Mucosa of stomach (tissue), 1 donor: ENCODE measurements at regions not wholly inside any gene's neighbourhood (a gene's known extent, or its start where the extent isn't known, plus 50 kb on each side); places are given as distances from the start of the nearest gene placed in this dataset.
"Not testable (repeated sequence)": the region's sequence is repeated elsewhere in the genome, so short reads cannot be mapped to it uniquely, and the experiment has no call there.

Source experiments
- H3K27me3 ChIP-seq: one replicate; pipeline ENCODE4 v1.7.0; 2013; ENCODE audit warnings: mild to moderate bottlenecking, low read length; ENCODE audit not compliant: control insufficient read depth, insufficient read depth
- H3K36me3 ChIP-seq: one replicate; pipeline ENCODE4 v1.7.0; 2013; ENCODE audit warnings: low read length; ENCODE audit not compliant: control insufficient read depth, insufficient read depth
- H3K4me1 ChIP-seq: one replicate; pipeline ENCODE4 v1.7.0; 2013; ENCODE audit warnings: mild to moderate bottlenecking, low read length; ENCODE audit not compliant: control insufficient read depth, insufficient read depth
- H3K4me3 ChIP-seq: one replicate; pipeline ENCODE4 v1.7.0; 2013; ENCODE audit warnings: low read length
- H3K9ac ChIP-seq: one replicate; pipeline ENCODE4 v1.7.0; 2013; ENCODE audit warnings: mild to moderate bottlenecking, low read length, moderate library complexity
- H3K9me3 ChIP-seq: one replicate; pipeline ENCODE4 v1.7.0; 2013; ENCODE audit warnings: mild to moderate bottlenecking, low read length, moderate library complexity; ENCODE audit not compliant: control insufficient read depth
- donor health status: Pancreatic carcinoma.

GRCh38 chr11:21948876-21949275 is 244.0 kb upstream of the ANO5 start:
- no peaks in the 10 kb centered on the region for H3K27me3 ChIP-seq
- no peak overlapping the region for H3K9ac ChIP-seq
- H3K9me3 ChIP-seq: no peaks in the 10 kb centered on the region
- H3K4me1 ChIP-seq: peaks cover 6% of the 10 kb centered on the region
- H3K36me3 ChIP-seq: no peaks in the 10 kb centered on the region
- H3K4me3 ChIP-seq: no peak overlapping the region

GRCh38 chr11:21949763-21950413 is 243.0 kb upstream of the ANO5 start:
- H3K27me3 ChIP-seq: no peaks in the 10 kb centered on the region
- no peak overlapping the region for H3K9ac ChIP-seq
- H3K4me3 ChIP-seq: no peak overlapping the region
- no peaks in the 10 kb centered on the region for H3K36me3 ChIP-seq
- H3K4me1 ChIP-seq: peaks cover 6% of the 10 kb centered on the region
- H3K9me3 ChIP-seq: no peaks in the 10 kb centered on the region

- H3K9me3 ChIP-seq: no peaks in the 10 kb centered on the region
- no peak overlapping the region for H3K9ac ChIP-seq
- no peak overlapping the region for H3K4me3 ChIP-seq
- H3K27me3 ChIP-seq: no peaks in the 10 kb centered on the region
- no peaks in the 10 kb centered on the region for H3K36me3 ChIP-seq
- no peaks in the 10 kb centered on the region for H3K4me1 ChIP-seq
These were observed 229.9 kb upstream of the ANO5 start for GRCh38 chr11:21963013-21963412.

- no peak overlapping the region for H3K4me3 ChIP-seq
- H3K4me1 ChIP-seq: no peaks in the 10 kb centered on the region
- no peaks in the 10 kb centered on the region for H3K9me3 ChIP-seq
- H3K36me3 ChIP-seq: no peaks in the 10 kb centered on the region
- no peak overlapping the region for H3K9ac ChIP-seq
- no peaks in the 10 kb centered on the region for H3K27me3 ChIP-seq
These were observed 227.7 kb upstream of the ANO5 start for GRCh38 chr11:21965221-21965620.

- H3K36me3 ChIP-seq: no peaks in the 10 kb centered on the region
- H3K9me3 ChIP-seq: no peaks in the 10 kb centered on the region
- no peaks in the 10 kb centered on the region for H3K27me3 ChIP-seq
- no peak overlapping the region for H3K9ac ChIP-seq
- no peaks in the 10 kb centered on the region for H3K4me1 ChIP-seq
- H3K4me3 ChIP-seq: no peak overlapping the region
These were observed 224.2 kb upstream of the ANO5 start for GRCh38 chr11:21968702-21969101.

GRCh38 chr11:21969841-21970240 is 223.0 kb upstream of the ANO5 start:
- no peaks in the 10 kb centered on the region for H3K4me1 ChIP-seq
- H3K4me3 ChIP-seq: no peak overlapping the region
- H3K36me3 ChIP-seq: no peaks in the 10 kb centered on the region
- H3K9ac ChIP-seq: no peak overlapping the region
- H3K27me3 ChIP-seq: no peaks in the 10 kb centered on the region
- H3K9me3 ChIP-seq: no peaks in the 10 kb centered on the region

- Histone ChIP-seq H3K4me1 (no peaks in the 10 kb centered on the region), H3K36me3 (no peaks in the 10 kb centered on the region), H3K4me3 (no peak overlapping the region), H3K9ac (no peak overlapping the region), H3K9me3 (no peaks in the 10 kb centered on the region), H3K27me3 (no peaks in the 10 kb centered on the region)
These were observed 217.6 kb upstream of the ANO5 start for GRCh38 chr11:21975242-21975641.

- Histone ChIP-seq H3K36me3 (no peaks in the 10 kb centered on the region), H3K4me3 (no peak overlapping the region), H3K9me3 (no peaks in the 10 kb centered on the region), H3K9ac (no peak overlapping the region), H3K4me1 (no peaks in the 10 kb centered on the region), H3K27me3 (no peaks in the 10 kb centered on the region)
These were observed 216.7 kb upstream of the ANO5 start for GRCh38 chr11:21976210-21976609.

- Histone ChIP-seq H3K9ac (no peak overlapping the region), H3K4me3 (no peak overlapping the region), H3K9me3 (no peaks in the 10 kb centered on the region), H3K27me3 (no peaks in the 10 kb centered on the region), H3K4me1 (no peaks in the 10 kb centered on the region), H3K36me3 (no peaks in the 10 kb centered on the region)
These were observed 209.5 kb upstream of the ANO5 start for GRCh38 chr11:21983431-21983830.

GRCh38 chr11:21986361-21986760 is 206.5 kb upstream of the ANO5 start:
- no peaks in the 10 kb centered on the region for H3K4me1 ChIP-seq

GRCh38 chr11:21987261-21987660 is 205.6 kb upstream of the ANO5 start:
- Histone ChIP-seq H3K4me1 (no peaks in the 10 kb centered on the region), H3K27me3 (no peaks in the 10 kb centered on the region), H3K4me3 (no peak overlapping the region), H3K9ac (no peak overlapping the region), H3K36me3 (no peaks in the 10 kb centered on the region), H3K9me3 (no peaks in the 10 kb centered on the region)

More at GRCh38 chr11:21986361-21986760, 206.5 kb upstream of the ANO5 start:
- Histone ChIP-seq H3K9me3 (no peaks in the 10 kb centered on the region), H3K4me3 (no peak overlapping the region), H3K27me3 (no peaks in the 10 kb centered on the region), H3K9ac (no peak overlapping the region), H3K36me3 (no peaks in the 10 kb centered on the region)

GRCh38 chr11:21988477-21988876 is 204.4 kb upstream of the ANO5 start:
- Histone ChIP-seq H3K4me3 (no peak overlapping the region), H3K4me1 (no peaks in the 10 kb centered on the region), H3K36me3 (no peaks in the 10 kb centered on the region), H3K9me3 (no peaks in the 10 kb centered on the region), H3K27me3 (no peaks in the 10 kb centered on the region), H3K9ac (no peak overlapping the region)

- not testable (repeated sequence) for H3K36me3 ChIP-seq, H3K9ac ChIP-seq, H3K27me3 ChIP-seq, H3K9me3 ChIP-seq, H3K4me3 ChIP-seq, H3K4me1 ChIP-seq
These were observed 191.1 kb upstream of the ANO5 start for GRCh38 chr11:22001803-22002202.
